ENCODE measurements at regions not wholly inside any gene's neighbourhood (a gene's known extent, or its start where the extent isn't known, plus 50 kb on each side); places are given as distances from the start of the nearest gene placed in this dataset.

- TF ChIP-seq POLR2AphosphoS5 (IDR thresholded peaks at IDR 0.05; ENCODE audit: insufficient read depth, low read depth, low read length) (no peak), CTCF (IDR thresholded peaks at IDR 0.05; ENCODE audit: extremely low read depth in 1 of 2, insufficient read depth in 1 of 2, low read depth in 1 of 2, low read length in 2 of 2) (no peak), EZH2 (IDR thresholded peaks at IDR 0.05; ENCODE audit: borderline replicate concordance, low read depth, low read length, severe bottlenecking) (no peak), POLR2A (IDR thresholded peaks at IDR 0.05; ENCODE audit: low read depth, low read length) (no peak), MAX (IDR thresholded peaks at IDR 0.05; ENCODE audit: insufficient read depth, insufficient read length) (no peak), MYC (IDR thresholded peaks at IDR 0.05; ENCODE audit: low read depth, low read length) (no peak)
These were observed 89.5 kb downstream of the TNFRSF13B start for GRCh38 chr17:16882243-16882925.

Measured in endothelial cell of umbilical vein (primary cell).